ENCODE measurements at regions not wholly inside any gene's neighbourhood (a gene's known extent, or its start where the extent isn't known, plus 50 kb on each side); places are given as distances from the start of the nearest gene placed in this dataset.

DNA sequence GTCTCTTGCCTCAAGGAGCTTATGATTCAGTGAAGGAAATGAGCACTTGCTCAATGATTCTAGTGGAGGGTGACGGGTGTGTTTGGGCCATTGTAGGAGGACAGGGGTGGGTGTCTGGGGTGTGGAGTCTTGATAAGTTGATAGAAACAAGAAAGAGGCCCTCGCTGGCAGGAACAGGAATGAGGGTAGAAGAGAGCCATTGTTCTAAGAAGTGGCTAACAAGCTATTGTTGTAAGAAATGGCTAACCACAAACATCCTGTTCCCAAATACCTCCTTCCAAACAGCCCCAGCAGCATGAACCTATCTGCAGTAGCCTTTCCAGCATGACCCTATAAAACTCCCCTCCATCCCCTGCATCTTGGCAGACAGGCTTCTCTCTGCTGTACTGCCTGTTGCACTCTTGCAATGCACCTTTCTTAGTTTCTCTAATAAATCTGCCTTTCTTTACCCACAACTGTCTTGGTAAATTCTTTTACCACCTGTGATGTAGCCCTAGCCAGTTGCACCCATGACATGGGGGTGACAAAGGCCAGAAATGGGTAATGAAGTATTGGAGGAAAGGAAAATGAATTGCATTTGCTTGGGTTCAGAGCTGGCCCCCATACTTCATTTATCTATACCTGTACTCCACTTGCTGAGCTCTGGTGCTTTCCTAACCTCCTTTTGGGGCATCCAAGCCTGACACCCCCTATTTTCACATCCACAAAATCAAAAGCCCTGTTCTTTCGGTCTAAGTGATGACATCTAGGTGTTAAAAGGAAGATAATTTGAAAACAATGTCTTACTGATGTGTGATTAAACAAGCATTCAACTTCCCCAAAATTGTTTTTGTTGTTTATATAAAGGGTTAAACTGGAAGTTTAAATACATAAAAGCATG lies 389.1 kb downstream of the GRIN2B start:
- TF ChIP-seq CTCF (IDR thresholded peaks at IDR 0.05), result no peak
- no peaks in the 10 kb centered on the region for H3K36me3 ChIP-seq
- no peaks in the 10 kb centered on the region for H3K4me1 ChIP-seq (ENCODE audit: control insufficient read depth in 1 of 2, insufficient read depth in 1 of 2, low read depth in 1 of 2, low read length in 1 of 2)
- no peaks in the 10 kb centered on the region for H3K9me3 ChIP-seq
- H3K27ac ChIP-seq, result no peak overlapping the region
- H3K27me3 ChIP-seq, result no peaks in the 10 kb centered on the region
- H3K4me3 ChIP-seq (ENCODE audit: low read depth in 1 of 2, low read length in 1 of 2), result no peak overlapping the region

DNA sequence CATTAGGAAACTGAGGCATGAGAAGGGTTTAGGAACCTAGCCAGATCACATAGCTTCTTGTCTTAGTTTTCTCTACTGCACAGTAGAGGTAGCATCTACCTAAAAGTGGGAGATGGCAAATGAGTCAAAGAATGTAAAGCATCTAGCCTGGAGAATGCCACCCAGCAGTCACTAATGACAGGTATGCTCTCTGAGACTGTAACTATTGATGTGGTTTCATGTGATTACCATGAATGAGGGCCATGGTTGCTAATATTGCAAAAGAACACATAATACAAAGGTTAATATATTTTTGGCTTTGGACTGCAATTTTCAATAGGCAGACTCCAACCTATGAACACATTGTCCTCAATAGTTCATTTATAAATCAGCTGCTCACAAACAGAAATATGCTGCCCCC lies 389.9 kb downstream of the GRIN2B start:
- no peak for TF ChIP-seq CTCF (IDR thresholded peaks at IDR 0.05)
- no peak overlapping the region for H3K27ac ChIP-seq
- H3K36me3 ChIP-seq, result no peaks in the 10 kb centered on the region
- no peak overlapping the region for H3K4me3 ChIP-seq (ENCODE audit: low read depth in 1 of 2, low read length in 1 of 2)
- H3K9me3 ChIP-seq, result no peaks in the 10 kb centered on the region
- H3K4me1 ChIP-seq (ENCODE audit: control insufficient read depth in 1 of 2, insufficient read depth in 1 of 2, low read depth in 1 of 2, low read length in 1 of 2), result no peaks in the 10 kb centered on the region
- no peaks in the 10 kb centered on the region for H3K27me3 ChIP-seq

GRCh38 chr12:13591059-13591458 lies 390.3 kb downstream of the GRIN2B start:
- H3K4me1 ChIP-seq (ENCODE audit: control insufficient read depth in 1 of 2, insufficient read depth in 1 of 2, low read depth in 1 of 2, low read length in 1 of 2), result no peaks in the 10 kb centered on the region
- no peaks in the 10 kb centered on the region for H3K9me3 ChIP-seq
- no peak for TF ChIP-seq CTCF (IDR thresholded peaks at IDR 0.05)
- no peaks in the 10 kb centered on the region for H3K27me3 ChIP-seq
- H3K4me3 ChIP-seq (ENCODE audit: low read depth in 1 of 2, low read length in 1 of 2), result no peak overlapping the region
- no peak overlapping the region for H3K27ac ChIP-seq
- no peaks in the 10 kb centered on the region for H3K36me3 ChIP-seq

- no peaks in the 10 kb centered on the region for H3K36me3 ChIP-seq
- no peak overlapping the region for H3K27ac ChIP-seq
- no peaks in the 10 kb centered on the region for H3K27me3 ChIP-seq
- no peaks in the 10 kb centered on the region for H3K9me3 ChIP-seq
- no peaks in the 10 kb centered on the region for H3K4me1 ChIP-seq (ENCODE audit: control insufficient read depth in 1 of 2, insufficient read depth in 1 of 2, low read depth in 1 of 2, low read length in 1 of 2)
- H3K4me3 ChIP-seq (ENCODE audit: low read depth in 1 of 2, low read length in 1 of 2), result no peak overlapping the region
- TF ChIP-seq CTCF (IDR thresholded peaks at IDR 0.05), result no peak
These were observed 392.0 kb downstream of the EMP1 start for GRCh38 chr12:13588574-13588973.

DNA sequence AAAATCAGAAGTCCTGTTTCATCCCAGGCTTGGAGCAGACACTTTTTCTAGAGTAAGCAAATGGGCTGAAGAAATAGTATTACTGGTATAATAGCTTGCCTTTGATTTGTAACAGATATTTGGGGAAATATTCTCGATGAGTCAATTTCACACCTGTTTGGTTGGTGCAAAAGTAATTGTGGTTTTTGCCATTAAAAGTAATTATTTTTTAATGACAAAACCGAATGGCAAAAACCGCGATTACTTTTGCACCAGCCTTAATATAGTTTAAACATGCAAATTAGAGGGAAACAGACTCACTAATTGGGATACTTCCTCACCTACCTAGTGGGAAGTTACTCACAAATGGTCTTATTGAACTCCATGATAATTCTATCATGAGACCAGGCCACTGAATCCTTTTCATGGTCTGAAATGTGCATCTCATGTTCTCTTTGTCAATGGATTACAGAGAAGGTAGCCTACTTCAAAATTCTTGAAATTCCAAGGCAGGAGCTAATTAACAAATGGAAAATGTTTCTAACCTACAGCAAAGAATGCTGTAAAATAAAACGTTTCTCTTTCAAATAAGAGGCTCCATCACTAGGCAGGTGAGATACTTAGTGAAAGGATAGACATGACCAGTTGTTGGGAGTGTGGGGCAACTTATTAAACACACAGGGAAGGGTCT lies 391.3 kb downstream of the EMP1 start:
- Histone ChIP-seq H3K9me3 (no peaks in the 10 kb centered on the region), H3K4me1 (ENCODE audit: control insufficient read depth in 1 of 2, insufficient read depth in 1 of 2, low read depth in 1 of 2, low read length in 1 of 2) (no peaks in the 10 kb centered on the region), H3K27me3 (no peaks in the 10 kb centered on the region), H3K4me3 (ENCODE audit: low read depth in 1 of 2, low read length in 1 of 2) (no peak overlapping the region), H3K36me3 (no peaks in the 10 kb centered on the region), H3K27ac (no peak overlapping the region)
- TF ChIP-seq CTCF (IDR thresholded peaks at IDR 0.05), result no peak
